NCI-H187 (cell line): ENCODE measurements at regions not wholly inside any gene's neighbourhood (a gene's known extent, or its start where the extent isn't known, plus 50 kb on each side); places are given as distances from the start of the nearest gene placed in this dataset.

Source experiments
- DNase-seq, 2 experiments: peaks; one replicate each; lab custom pipeline; 2025; lab: John Stamatoyannopoulos, UW

DNA sequence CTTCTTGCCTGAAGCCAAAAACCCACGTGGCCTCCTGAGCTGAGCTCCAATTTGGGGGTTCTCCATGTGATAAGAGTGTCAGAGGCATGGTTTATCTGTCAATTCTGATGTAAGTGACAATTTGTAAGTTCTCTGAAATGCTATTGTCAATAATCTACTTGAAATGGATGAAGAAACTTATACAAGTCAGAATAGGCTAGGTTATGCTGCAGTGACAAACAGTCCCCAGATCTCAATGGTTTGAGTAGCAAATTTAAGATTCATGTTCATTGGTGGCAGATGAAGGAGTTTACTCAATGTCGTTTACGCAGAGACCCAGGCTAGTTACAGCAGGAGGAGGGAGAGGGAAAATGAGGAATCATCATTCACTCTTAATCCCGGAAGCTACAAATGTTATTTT, 352.4 kb downstream of the KIF16B start:
- no peak for DNase-seq

DNA sequence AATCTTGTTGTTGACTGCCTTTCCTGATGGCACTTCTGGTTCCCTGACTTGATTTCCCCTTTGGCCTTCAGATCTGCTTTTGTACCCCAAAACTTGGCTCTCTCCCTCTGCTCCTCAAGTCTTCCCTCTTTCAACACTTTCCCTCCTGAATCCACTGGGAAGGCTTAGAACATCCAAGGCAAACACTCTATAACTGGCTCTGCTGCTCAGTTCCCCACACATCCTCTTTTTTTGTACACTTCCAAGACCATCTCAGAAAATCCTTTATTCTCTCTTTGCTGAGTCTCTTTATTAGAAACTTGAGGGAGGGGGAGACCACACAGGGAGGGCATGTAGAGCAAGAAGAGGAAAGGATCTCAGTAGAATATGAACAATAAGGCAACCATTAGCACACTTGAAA, 354.1 kb downstream of the KIF16B start:
- no peak for DNase-seq

DNA sequence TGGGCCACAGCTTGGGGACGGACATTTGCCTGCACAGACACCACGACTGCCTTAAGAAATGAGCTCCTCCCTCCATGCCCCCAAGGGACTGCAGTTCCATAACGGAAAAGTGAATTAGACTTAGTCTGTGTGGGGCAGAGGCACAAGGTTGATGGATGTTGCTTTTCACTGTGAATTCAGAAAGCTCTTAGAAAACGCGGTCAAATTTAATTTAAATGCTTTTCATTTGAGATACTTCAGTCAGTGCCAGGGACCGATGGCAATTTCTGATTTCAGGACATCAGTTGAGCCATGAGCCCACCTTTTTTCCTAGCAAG, 356.4 kb downstream of the KIF16B start:
- no peak for DNase-seq

DNA sequence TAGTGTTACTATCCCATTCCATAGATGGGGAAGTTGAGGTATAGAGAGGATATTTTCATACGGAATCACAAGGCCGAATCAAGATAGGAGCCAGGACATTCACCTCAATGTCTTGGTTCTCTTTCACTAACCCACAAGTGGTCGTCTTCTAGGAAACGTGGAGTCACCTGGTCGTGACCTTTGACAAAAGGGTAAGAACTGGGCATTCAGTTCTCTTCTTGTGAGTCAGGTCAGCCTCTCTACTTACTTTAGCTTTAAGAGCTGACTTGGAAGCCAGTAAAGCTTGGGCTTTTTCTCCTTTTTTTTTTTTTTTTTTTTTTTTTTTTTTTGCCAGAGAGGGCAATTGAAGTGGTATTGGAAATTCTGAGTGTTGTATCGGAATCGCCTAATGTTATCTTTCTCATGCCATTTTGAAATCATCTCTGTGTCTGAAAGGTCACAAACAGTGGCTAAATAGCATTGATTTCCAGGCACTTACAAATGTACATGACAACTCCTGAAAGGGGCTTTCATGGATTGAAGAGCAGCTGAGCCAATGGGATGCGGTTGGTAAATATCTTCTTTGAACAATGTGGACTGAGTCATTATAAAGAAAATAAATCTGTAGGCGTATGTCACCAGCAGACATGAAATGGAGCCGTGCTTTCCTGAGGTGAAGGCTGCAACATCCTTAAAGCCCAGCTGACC, 356.9 kb downstream of the KIF16B start:
- DNase-seq, result no peak

DNA sequence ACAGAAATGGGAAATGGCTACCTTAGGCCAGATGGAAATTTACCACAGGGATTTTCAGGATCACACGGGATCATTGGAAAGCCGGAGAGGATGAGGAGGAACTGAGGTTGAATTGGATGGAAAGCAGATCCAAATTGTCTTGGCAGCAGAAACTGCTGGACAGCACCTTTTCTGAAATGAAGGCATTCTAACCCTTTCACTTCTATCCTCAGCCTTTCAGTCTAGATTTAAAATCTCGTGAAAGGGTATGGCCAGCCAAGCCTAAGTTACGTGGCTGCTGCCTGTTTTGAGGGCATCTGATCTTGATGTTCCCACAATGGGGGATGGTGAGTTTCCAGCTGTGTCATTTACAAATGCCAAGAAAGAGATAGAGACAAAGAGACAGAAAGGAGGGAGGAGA, 358.2 kb downstream of the KIF16B start:
- DNase-seq, result no peak

DNA sequence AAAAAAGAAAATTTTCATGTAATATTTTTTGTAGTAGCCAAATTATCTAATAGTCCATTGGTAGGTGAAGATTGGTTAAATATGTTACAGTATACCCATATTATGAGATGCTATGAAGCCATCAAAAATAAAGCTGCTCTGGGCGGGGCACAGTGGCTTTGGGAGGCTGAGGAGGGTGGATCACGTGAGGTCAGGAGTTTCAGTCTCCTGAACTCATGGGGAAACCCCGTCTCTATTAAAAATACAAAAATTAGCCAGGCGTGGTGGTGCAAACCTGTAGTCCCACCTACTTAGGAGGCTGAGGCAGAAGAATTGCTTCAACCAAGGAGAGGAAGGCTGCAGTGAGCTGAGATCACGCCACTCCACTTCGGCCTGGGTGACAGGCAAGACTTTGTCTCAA, 360.5 kb downstream of the KIF16B start:
- DNase-seq, result no peak

DNA sequence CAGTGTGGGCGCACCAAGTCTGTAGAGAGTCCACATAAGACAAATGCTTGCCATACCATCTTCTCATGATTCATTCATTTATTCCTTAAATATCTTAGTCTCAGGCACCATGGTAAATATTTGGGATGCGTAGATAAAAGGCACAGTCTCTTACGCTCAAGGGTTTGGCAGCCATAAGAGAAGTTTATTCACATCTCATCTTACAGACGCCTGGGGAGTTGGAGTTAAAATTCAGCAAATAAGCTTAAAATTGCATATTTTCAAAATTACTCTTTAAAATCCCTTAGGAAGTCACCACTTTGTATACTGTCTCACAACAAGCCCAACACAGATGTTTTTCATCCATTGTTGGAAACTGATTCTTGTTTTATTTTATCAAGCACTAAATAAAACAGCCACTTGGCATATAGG, 363.3 kb downstream of the KIF16B start:
- no peak for DNase-seq

DNA sequence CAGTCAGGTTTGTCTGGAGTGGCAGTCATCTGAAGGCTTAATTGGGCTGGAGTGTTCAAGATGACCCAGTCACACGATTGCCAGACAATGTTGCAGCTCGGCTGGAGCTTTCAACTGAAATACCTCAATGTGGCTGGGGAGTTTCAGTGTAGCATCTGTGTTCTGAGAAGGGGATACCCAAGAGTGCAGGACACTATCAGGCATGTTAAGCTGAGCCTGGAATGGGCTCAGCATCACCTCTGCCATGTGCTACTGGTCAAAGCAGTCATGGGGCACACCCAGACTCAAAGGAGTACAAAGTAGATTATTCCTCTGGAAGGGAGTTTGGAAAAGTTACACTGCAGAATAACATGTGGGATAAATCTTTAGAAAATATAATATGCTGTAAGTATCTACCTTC, 363.9 kb downstream of the KIF16B start:
- DNase-seq, result no peak

DNA sequence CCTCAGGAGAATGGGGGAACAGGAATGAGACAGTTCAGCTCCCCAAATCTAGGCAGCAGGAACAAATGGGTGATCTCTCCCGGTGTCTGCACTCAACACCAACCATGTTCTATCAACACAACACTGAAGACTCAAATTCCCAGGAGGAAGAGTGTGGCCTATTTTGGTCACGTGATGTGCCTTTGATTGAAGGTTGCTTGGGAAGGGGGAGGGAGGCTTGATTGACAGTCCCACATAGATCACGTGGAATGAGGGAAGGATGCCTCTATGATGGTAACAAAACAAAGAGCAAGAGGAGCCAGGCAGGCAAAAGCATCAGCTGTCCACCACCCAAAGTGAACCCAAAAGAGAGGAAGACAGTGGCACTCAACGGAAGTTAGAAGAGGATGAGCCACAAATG, 364.8 kb downstream of the KIF16B start:
- DNase-seq, result no peak

DNA sequence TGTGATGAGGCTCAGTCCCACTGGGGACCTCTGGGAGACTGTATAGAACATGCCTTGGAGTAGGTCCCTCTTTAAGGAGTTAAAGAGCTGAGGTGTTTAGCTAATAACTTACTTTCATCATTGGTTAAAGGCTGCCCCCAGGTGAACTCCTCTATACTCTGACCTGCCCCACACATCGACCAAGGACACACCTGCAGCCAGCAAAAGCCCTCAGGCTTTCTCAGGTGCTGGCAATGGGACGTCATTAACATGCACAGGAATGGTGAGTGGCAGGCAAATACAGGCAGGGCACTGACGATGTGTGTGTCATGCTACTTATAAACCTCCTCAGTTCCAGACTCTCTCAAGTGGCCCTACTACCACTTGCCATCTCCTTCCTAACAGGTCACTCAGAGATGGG, 366.4 kb downstream of the KIF16B start:
- DNase-seq, result no peak

DNA sequence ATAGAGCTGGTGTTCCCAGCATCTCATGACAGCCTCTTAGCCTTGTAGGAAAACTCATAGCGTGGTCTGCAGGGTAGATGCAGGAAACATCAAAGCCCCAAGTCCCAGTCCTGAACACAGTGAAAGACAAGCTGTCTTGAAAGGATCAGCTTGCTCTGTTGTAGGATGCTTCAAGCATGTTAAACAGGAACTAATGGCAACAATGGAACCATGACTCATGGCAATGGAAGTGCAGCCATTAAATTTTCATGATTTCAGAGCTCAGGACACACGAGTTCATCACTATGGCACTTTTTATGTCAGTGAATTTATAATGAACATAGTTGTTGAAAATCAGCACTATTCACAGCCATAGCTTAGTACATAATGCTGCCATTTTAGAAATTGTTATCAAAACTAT, 367.7 kb downstream of the KIF16B start:
- no peak for DNase-seq

DNA sequence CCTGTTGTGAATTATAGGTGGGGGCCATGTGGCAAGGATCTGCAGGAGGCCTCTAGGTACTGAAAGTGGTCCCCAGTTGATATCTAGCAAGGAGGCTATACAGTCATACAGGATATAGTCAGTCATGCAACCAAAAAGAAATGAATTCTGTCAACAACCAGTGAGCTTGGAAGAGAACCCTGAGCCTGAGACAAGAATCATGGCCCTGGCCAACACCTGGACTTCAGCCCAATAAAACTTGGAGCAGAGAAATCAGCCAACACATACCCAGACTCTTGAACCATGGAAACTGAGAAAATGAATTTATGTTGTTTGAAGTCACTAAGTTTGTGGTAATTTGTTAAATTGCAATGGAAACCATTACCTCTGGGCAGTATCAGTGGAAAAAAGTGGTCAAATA, 370.2 kb downstream of the KIF16B start:
- no peak for DNase-seq

DNA sequence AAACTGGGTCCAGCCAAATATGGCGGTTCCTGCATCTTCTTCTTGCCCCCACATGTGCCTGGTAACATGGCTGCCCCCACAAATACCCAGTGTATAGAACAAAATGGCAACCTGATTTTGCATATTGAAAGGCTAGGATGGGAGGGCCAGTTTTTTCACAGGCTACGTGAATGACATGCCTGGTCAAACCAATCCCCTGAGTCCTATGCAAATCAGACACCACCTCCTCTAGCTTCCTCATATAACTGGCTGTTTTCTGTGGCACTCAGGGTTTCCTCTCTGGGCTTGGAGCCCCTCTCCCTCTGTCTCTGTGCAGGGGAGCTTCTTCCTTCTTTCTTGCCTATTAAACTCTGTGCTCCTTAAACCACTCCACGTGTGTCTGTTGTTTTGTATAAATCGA, 372.1 kb downstream of the KIF16B start:
- no peak for DNase-seq

DNA sequence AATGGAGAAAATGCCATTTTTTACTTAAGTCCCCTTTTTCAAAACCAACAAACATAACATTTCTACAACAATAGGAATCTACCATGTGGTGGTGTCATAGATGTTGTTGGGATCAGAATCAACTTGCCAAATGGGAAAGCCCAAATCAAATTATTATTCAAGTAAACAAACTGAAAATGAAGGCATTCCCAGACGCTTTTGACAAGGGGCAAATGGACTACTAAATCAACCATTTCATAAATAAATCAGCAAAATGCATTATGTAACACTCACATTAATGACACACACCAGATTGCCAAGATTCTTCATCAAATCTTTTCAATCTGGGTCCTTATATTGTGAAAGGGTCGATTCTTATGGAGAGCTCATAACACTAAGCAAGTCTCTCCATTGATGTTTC, 375.6 kb downstream of the KIF16B start:
- no peak for DNase-seq

DNA sequence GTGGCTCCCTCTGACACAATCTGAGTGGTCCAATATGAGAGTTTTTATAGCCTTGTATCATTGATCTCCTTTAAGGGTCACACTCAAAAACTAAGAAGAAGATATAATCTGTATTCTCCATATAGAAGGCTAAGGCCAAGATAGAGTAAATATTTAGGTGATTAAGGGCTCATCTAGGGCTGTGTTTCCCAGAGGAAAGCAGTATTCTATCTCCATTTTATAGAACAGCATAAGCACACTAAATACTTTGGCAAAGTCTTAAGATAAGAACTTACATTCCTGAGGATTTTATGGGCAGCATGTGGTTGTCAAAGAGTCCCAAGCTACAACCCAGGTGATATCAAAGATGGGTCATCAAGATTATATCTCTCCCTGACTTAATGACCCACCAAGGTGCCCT, 377.6 kb downstream of the KIF16B start:
- DNase-seq, result no peak

DNA sequence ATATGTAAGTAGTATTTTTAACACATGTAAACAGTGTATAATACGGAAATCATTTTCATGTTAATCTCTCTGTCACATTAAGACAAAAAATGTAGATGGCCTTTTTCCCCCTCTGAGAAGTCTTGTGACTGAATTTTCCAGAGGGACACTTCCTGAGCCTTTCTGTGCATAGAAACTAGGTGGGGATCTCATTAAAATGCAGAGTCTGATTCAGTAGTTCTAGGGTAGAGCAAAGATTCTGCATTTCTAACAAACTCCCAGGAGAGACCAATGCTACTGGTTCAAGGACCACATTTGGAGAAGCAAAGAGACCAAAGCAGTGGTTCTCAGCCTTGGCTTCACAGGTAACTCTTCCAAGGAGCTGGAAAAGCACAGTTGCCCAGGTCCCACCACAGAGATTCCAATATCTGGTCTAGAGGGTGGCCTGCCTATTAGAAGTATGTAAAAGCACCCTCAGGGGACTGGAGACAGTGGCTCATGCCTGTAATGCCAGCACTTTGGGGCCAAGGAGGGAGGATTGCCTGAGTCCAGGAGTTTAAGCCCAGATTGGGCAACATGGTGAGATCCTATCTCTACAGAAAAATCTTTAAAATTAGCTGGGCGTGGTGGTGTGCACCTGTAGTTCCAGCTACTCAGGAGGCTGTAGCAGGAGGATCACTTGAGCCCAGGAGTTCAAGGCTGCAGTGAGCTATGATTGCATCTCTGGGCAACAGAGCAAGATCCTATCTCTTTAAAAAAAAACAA, 378.5 kb downstream of the KIF16B start:
- no peak for DNase-seq

DNA sequence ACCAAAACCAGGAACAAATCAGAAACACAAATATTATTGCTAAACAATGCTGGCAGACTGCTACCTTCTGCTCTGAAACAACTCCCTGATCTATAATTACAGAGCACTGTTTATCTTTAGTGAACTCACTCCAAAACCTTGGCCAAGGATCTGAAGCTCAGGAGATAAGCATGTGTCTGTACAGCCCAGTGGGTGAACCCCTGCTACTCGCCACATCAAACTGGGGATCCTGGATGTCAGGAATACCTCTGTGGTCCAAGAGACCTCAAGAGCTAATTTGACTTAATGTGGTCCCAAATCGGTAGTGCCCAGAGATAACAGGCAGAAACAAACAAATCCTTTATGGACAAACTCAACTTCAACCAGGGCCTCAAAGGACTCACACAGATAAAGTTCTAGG, 381.8 kb downstream of the KIF16B start:
- no peak for DNase-seq

DNA sequence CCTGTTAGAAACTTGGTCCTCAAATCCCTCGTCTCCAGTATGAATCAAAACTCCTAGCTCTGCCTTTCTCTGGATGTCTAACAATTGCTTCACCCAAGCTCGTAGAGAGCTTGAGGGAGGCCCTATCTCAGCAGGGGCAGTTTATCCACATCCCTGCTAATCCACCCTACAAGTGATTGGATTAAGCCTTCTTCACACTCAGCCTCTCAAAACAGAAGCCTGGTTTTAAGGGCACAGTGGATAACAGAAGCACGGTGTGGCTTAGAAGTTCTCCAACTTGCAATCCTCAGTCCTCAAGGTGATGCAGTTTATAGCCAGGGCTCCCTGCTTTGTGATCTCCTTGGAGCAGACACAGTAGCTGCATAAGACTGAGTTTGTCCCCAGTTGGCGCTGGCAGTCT, 383.9 kb downstream of the KIF16B start:
- no peak for DNase-seq

DNA sequence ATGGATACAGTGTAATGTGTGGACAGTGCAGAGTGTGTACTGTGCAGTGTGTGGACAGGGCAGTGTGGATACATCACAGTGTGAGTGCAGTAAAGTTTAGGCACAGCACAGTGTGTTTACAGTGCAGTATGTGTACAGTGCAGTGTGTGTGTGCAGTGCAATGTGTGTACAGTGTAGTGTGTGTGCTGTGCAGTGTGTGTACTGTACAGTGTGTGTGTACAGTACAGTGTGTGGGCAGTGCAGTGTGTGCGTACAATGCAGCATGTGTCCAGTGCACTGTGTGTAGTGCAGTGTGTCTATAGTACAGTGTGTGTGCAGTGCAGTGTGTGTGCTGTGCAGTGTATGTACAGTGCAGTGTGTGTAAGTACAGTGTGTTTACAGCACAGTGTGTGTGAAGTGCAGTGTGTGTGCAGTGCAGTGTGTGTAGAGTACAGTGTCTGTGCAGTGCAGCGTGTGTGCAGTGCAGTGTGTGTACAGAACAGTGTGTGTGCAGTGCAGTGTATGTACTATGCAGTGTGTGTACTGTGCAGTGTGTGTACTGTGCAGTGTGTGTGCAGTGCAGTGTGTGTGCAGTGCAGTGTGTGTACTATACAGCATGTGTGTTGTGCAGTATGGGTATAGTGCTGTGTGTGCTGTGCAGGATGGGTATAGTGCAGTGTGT, 385.2 kb downstream of the KIF16B start:
- no peak for DNase-seq

DNA sequence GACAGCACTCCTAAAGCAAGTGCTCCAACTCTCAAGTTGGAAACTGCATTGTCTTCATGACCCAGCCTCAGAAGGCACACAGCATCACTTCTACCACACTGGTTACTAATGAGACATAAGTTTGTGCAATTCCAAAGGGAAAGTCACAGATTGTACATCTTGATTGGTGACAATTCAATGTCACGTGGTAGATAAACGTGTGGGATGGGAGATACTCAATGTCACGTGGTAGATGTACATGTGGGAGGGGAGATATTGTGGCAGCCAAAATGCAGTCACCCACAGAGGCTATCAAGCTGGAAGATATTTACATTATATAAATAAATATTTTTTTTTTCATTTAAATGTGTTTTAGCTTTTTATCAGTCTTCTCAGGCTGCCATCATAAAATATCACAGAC, 393.3 kb downstream of the KIF16B start:
- DNase-seq, result no peak

DNA sequence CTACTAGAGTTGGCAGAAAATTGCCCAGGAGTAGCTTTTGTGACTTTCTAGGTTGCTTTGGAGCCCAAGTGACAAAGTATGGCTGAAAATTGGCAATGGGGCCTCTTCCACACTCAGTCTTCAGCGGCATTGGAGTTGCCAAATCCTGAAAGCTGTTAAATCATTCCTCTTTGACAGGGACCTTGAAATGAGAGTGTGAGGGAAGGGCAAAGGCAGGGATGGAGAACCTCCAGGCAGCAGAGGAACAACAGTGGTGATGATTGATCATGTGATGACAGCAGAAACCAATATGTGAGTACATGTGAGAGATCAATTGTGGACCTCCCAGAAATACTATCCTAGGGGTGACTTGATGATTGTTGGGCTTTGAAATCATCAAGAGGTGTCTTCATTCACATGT, 393.9 kb downstream of the KIF16B start:
- no peak for DNase-seq

DNA sequence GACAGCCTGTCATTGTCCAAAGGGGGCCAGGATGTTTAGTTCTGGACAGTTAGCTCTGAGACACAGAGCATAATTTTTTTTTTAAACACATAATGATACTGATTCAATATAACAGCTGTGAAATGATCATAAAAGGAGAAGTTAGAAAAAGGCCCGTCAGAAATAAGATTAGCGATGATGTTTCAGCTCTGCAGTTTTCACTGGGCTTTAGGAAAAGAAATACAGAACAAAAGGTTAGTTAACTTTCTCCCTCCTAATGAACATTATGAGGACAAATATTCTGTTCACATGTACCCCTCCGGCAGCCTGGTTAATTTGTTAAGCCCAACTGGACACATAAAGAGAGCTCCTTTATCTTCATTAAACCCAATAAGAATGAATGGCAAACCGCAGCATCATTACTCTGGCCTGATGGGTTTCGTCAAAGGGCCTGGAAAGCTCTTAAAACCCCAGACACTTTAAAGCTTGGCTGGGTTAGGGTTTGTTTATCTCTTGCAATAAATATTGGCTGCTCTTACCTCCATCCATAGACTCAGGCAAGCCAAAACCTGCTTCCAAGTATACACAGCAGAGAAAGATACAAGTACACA, 394.6 kb downstream of the KIF16B start:
- DNase-seq, result no peak

DNA sequence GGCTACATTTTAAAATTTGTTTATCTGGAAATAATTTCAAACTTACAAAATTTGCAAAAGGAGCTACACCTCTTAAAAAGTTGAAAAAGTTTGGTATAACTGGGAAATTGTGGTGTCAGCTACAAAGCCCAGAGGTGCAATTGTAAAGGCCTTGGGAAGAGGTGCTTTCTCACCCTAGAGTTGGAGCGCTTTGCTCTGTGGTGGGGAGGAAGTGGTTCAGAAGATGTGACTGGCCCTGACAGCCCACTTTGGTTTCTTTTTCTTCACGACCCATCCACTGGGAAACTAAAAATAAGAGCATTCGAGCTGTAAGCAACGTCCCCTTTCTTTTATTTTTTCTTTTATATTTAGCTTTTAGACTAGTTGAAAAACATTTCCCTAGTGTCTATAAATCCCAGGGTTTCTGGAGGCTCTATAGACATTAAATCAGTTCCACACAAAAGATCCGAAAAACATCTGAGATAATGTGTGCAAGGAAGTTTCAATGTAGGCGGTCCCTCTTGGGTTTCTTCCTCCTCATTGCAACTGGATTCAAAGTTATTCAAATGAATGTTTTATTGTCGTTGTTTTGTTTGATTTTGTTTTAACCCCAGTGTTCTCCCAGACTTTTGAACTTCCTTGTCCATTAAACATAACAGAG, 397.8 kb downstream of the KIF16B start:
- no peak for DNase-seq
